ENCODE measurements at regions not wholly inside any gene's neighbourhood (a gene's known extent, or its start where the extent isn't known, plus 50 kb on each side); places are given as distances from the start of the nearest gene placed in this dataset.

GRCh38 chr18:76610933-76611749 lies 116.1 kb upstream of the ZNF516 start:
- Histone ChIP-seq H3K36me3 (ENCODE audit: control insufficient read depth, insufficient read depth, low read length) (no peaks in the 10 kb centered on the region), H3K9me3 (ENCODE audit: control insufficient read depth, insufficient read depth, low read depth, low read length) (no peaks in the 10 kb centered on the region), H3K4me3 (ENCODE audit: low read depth in 2 of 2, low read length in 2 of 2) (no peak overlapping the region), H3K4me1 (ENCODE audit: control insufficient read depth, insufficient read depth, low read length) (no peaks in the 10 kb centered on the region), H3K27ac (ENCODE audit: low read length) (no peak overlapping the region), H3K27me3 (ENCODE audit: control insufficient read depth, insufficient read depth, low read length) (no peaks in the 10 kb centered on the region)
- no peak for DNase-seq (ENCODE audit: low read depth, low spot score)
- POLR2A ChIA-PET = no interaction called here
- intact Hi-C loops (cut with micrococcal nuclease; ENCODE audit: unreplicated experiment) = no loop called here
- no TSS peak for BruUV-seq (replicated peaks)
- TF ChIP-seq POLR2AphosphoS5 (IDR thresholded peaks at IDR 0.05; ENCODE audit: low read depth, low read length) (no peak), TCF7L2 (IDR thresholded peaks at IDR 0.05; ENCODE audit: low read depth, low read length) (no peak), SIN3A (IDR thresholded peaks at IDR 0.05; ENCODE audit: borderline replicate concordance, insufficient read depth, low read depth, low read length) (no peak), CTCF (IDR thresholded peaks at IDR 0.05) (no peak), REST (IDR thresholded peaks at IDR 0.05; ENCODE audit: insufficient read depth in 1 of 2, low read depth in 2 of 2, low read length in 1 of 2) (no peak)
- CTCF ChIA-PET = no interaction called here
- in situ Hi-C loops (cut with HindIII; ENCODE audit: low pct_unique_long_range_greater_than_20kb, low sequenced_read_pairs) = no loop called here
- no peak for ATAC-seq

- H3K4me1 ChIP-seq (ENCODE audit: control insufficient read depth, insufficient read depth, low read length) = no peaks in the 10 kb centered on the region
- H3K9me3 ChIP-seq (ENCODE audit: control insufficient read depth, insufficient read depth, low read depth, low read length) = no peaks in the 10 kb centered on the region
- ChIA-PET POLR2A (no interaction called here), CTCF (no interaction called here)
- in situ Hi-C loops (cut with HindIII; ENCODE audit: low pct_unique_long_range_greater_than_20kb, low sequenced_read_pairs) = no loop called here
- no peak overlapping the region for H3K4me3 ChIP-seq (ENCODE audit: low read depth in 2 of 2, low read length in 2 of 2)
- BruUV-seq (replicated peaks) = no TSS peak
- H3K36me3 ChIP-seq (ENCODE audit: control insufficient read depth, insufficient read depth, low read length) = no peaks in the 10 kb centered on the region
- ATAC-seq (no peak), DNase-seq (ENCODE audit: low read depth, low spot score) (no peak)
- H3K27me3 ChIP-seq (ENCODE audit: control insufficient read depth, insufficient read depth, low read length) = peaks cover under 1% of the 10 kb centered on the region; the same call in 1 of the 2 replicates
- intact Hi-C loops (cut with micrococcal nuclease; ENCODE audit: unreplicated experiment) = no loop called here
- no peak overlapping the region for H3K27ac ChIP-seq (ENCODE audit: low read length)
- TF ChIP-seq REST (IDR thresholded peaks at IDR 0.05; ENCODE audit: insufficient read depth in 1 of 2, low read depth in 2 of 2, low read length in 1 of 2) (no peak), CTCF (IDR thresholded peaks at IDR 0.05) (no peak), TCF7L2 (IDR thresholded peaks at IDR 0.05; ENCODE audit: low read depth, low read length) (no peak), SIN3A (IDR thresholded peaks at IDR 0.05; ENCODE audit: borderline replicate concordance, insufficient read depth, low read depth, low read length) (no peak), POLR2AphosphoS5 (IDR thresholded peaks at IDR 0.05; ENCODE audit: low read depth, low read length) (no peak)
Observed at GRCh38 chr18:76610012-76610411, 115.0 kb upstream of the ZNF516 start.
